Hindlimb muscle (tissue), 1 donor: ENCODE measurements at regions not wholly inside any gene's neighbourhood (a gene's known extent, or its start where the extent isn't known, plus 50 kb on each side); places are given as distances from the start of the nearest gene placed in this dataset.

Experiments used
- DNase-seq: peaks from one replicate; pipeline ENCODE4 v3.0.0-alpha.2; 2013

- no peak for DNase-seq
Observed at GRCh38 chr3:162211470-162211869, 714.9 kb downstream of the OTOL1 start.

GRCh38 chr3:162213196-162213595 lies 716.6 kb downstream of the OTOL1 start:
- no peak for DNase-seq

GRCh38 chr3:162213956-162214355 lies 717.3 kb downstream of the OTOL1 start:
- peak; percentile 35 for DNase-seq

DNA sequence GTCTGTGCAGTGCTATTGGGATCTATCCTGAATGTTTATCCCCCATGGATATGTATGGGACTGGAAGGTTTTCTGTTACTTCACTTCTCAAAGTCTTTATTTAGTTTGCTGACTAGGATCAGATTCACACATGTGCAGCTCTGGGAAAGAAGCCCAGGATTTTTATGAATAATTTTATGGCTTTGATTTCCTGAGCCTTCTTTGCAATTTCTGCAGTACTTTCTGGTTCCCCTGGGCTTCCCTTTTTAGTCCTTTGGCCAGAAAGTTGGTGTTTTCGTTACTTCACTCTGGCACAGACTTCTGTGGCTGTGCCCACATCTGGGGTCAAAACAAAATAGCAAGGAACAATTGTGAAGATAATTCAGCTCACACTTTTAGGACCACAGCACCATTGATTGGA lies 721.0 kb downstream of the OTOL1 start:
- peak; percentile 81 for DNase-seq

DNA sequence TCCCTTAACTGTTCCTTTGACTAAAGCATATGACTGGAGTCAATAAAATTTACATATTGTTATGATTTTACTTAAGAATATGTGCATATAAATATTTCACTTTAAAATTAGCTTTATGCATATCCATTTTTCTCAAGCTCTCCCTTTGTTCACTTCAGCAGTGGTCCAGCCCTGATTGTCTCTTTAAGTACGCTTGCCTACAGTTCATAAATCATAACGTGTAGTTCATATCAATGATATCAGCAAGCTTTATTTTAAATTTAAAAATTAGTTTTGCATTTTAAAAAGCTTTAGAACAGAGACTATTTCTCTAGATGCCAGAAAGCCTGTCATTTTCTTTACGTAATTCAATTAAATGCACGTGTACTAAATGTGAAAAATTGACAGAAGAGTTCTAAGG lies 721.9 kb downstream of the OTOL1 start:
- DNase-seq, result no peak

DNA sequence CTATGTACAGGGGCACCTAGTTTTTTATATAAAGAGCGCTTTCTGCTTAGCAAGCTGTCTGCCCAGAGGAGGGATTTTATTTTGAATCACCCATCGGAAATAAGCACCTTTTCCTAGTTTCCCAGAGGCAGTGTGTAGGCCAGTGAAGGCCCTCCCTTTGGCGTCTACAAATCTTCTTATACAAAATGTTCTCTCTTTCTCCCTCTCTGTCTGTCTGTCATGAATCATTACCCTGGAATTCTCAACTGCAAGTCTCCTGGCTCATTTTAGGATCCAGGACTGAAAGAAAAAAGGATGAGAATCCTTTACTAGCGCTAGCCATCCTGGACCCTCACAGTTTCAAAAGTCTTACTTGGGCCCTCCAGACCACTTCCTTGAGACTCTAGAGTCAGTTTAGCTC lies 728.1 kb downstream of the OTOL1 start:
- DNase-seq, result no peak

DNA sequence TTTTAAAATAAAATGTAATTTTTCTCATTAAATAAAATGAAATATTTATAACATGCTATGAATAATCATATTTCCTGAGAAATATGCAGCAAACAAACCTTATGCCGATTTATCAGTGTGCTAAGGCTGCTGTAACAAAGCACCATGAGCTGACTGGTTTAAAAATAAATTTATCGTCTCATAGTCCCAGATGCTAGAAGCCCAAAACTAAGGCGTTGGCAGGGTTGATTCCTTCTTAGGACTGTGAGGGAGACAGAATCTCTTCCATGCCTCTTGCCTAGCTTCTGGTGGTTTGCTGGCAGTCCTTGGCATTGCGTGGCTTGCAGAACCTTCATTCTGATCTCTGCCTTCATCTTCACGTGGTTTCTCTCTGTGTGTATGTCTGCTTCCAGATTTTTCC lies 740.3 kb downstream of the OTOL1 start:
- DNase-seq, result no peak

GRCh38 chr3:162250782-162251181 lies 754.2 kb downstream of the OTOL1 start:
- no peak for DNase-seq

GRCh38 chr3:162262129-162262528 lies 765.5 kb downstream of the OTOL1 start:
- DNase-seq, result no peak

DNA sequence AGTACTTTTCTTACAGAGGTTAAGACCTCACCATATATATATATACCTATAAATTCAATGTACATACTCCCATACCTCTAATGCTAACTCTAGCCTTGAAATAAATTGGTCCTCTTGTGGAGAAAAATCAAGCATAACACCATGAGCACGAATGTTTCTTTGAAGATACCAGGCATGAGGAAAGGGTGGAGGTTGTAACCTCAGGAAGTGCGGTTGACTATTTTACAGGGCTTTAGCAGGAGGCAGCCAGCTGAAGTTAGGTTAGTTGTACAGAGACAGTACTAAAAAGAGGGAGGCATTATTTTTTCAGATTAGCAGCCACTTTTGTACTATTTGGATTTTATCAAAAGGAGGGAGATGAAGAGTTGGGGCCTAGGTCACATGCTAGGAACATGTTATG lies 767.0 kb downstream of the OTOL1 start:
- no peak for DNase-seq

DNA sequence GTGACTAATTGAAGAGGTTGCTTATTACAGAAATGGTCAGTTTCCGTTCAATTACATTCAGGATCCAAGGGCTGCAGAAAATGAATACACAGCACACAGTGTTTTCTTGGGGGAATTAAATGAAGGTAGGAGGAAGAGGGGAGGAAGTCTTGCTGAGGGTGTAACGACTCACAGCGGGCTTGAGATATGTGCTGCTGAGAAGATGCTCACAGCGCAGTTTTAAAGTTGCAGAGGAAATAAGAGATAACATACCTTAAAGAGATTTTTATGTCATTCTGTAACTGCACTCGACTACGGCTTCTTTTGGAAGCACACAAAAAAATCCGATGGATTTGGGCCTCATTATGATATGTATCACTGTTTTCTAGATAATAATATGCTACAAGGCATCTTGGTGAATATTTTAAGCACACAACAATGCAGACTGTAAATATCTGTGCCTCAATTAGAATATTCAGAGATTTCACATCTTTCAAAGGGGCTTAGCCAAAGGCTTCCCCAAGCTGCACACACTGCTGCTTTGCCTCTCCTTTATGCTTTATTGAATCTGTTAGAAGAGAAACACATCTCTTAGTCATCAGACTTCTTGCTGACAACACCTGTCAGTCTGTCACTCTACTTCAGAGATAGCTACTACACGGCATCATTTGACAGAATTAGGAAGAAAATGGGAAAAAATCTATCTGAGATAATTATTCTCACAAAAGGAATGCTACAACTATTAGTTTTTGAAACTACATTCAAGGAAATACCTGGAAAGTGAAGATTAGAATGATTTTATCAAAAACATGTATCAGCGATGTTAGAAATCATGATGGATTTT lies 773.2 kb downstream of the OTOL1 start:
- no peak for DNase-seq

- DNase-seq, result no peak
Observed at GRCh38 chr3:162274070-162274469, 777.5 kb downstream of the OTOL1 start.

DNA sequence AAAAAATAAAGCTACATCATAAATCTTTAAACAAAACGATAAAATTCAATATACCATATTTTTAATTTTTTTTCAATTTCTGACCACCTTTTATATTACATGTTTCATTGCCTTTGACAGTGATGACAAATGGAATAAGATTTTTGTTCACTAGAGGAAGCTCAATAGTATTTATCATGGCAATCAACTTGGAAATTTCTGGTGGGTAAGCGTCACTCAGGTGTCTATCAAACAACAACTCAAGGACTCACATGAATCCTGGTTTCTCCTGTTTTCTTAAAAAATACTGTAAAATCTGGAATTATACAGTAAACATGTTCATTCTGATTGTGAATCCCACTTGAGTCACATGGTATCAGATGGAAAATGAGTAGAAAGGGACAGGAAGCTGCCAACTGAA lies 782.2 kb downstream of the OTOL1 start:
- DNase-seq, result no peak

- DNase-seq, result no peak
Observed at GRCh38 chr3:162285259-162285658, 788.7 kb downstream of the OTOL1 start.

DNA sequence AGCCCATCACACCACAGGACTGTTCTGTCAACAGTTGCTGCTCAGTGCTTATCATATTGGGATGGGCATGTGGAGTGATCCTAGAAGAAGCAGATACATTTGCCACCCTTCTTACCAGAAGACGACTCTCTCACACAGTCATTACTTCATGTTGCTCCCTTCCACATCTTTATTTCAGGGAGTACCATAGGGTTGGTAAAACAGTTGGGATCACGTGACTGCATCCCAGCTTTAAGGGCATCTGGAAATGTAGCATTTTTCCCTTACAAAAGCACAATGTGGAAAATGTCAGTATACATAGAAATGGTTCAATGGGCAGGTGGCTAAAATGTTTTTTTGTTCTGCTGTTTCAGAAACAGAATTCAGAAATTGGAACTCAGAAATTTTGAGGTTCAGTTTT lies 791.0 kb downstream of the OTOL1 start:
- DNase-seq, result no peak

DNA sequence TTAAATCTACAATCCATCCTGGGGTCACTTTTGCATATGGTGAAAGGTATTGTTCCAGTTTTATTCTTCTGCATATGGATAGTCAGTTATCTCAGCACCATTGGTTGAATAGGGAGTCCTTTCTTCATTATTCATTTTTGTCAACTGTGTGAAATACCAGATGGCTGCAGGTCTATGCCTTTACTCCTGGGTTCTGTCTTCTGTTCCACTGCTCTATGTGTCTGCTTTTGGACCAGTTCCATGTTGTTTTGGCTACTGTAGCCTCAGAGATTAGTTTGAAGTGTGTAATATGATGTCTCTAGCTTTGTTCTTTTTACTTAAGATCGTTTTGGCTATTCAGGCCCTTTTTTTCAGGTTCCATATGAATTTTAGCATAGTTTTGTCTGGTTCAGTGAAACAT lies 795.8 kb downstream of the OTOL1 start:
- no peak for DNase-seq

- no peak for DNase-seq
Observed at GRCh38 chr3:162295323-162295983, 798.8 kb downstream of the OTOL1 start.

GRCh38 chr3:162302983-162303624 lies 806.5 kb downstream of the OTOL1 start:
- no peak for DNase-seq

GRCh38 chr3:162317046-162317445 lies 820.4 kb downstream of the OTOL1 start:
- no peak for DNase-seq

- DNase-seq, result no peak
Observed at GRCh38 chr3:162328649-162329048, 832.0 kb downstream of the OTOL1 start.

DNA sequence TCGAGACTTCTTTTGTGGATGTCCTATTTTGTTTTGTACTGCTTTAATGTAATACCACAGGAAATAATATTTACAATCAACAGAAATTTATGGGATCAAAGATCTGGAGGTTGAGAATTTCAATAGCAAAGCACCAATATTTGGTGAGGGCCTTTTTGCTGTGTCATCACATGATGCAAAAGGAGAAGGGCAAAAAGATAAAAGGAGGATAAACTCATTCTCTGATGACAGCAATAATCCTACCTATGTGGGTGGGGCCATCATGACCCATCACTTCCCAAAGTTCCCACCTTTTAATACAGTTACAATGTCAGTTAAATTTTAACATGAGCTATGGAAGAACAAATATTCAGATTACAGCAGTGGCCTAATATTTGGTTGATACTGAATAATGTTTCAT lies 832.9 kb downstream of the OTOL1 start:
- no peak for DNase-seq

GRCh38 chr3:162332344-162332743 lies 835.7 kb downstream of the OTOL1 start:
- no peak for DNase-seq

DNA sequence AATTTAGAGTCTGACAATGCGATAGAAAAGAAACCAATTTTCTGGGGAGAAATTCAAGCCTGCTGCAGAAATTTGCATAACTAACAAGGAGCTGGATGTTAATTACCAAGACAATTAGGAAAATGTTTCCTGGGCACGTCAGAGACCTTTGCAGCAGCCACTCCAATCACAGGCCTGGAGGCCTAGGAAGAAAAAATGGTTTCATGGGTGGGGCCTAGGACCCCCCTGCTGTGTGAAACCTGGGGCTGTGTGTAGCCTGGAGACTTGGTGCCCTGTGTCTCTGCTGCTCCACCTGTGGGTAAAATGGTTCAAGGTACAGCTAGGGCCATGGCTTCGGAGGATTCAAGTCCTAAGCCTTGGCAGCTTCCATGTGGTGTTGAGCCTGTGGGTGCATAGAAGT lies 837.9 kb downstream of the OTOL1 start:
- DNase-seq, result no peak

DNA sequence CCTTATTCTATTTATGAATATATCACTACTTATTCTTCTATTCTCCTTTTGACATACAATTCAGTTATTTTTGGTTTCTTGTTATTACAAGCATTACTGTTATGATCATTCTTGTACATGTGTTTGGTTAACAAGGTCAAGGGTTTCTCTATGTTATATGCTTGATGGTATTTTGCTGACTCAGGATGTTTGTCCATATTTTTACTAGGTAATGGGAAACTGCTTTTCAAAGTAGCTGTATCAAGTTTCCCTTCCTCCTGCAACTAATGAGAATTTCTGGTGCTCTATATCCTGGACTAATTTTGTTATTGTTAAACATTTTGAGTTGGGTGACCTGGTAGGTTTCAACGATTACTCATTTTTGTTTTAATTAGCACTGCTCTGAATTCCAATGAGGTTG lies 841.0 kb downstream of the OTOL1 start:
- DNase-seq, result no peak
